ENCODE measurements at regions not wholly inside any gene's neighbourhood (a gene's known extent, or its start where the extent isn't known, plus 50 kb on each side); places are given as distances from the start of the nearest gene placed in this dataset.

GRCh38 chr1:166627558-166627957, 211.7 kb upstream of the POGK start:
- Histone ChIP-seq H3K9me2 (replicated peaks; ENCODE audit: insufficient read depth, low read length) (no peaks in the 10 kb centered on the region), H3K9me3 (replicated peaks; ENCODE audit: insufficient read depth, low read length) (no peaks in the 10 kb centered on the region), H3K27me3 (replicated peaks; ENCODE audit: insufficient read depth, low read length) (no peaks in the 10 kb centered on the region), H3K4me2 (ENCODE audit: low read depth, low read length) (no peak overlapping the region), H3K27ac (ENCODE audit: low read length) (no peak overlapping the region), H3K9ac (ENCODE audit: low read length) (no peak overlapping the region), H3K4me1 (ENCODE audit: low read length) (no peaks in the 10 kb centered on the region), H3K4me3 (ENCODE audit: low read length) (no peak overlapping the region), H3K79me2 (ENCODE audit: low read length) (no peaks in the 10 kb centered on the region), H4K20me1 (ENCODE audit: insufficient read depth, low read length) (no peaks in the 10 kb centered on the region), H3F3A (ENCODE audit: insufficient read depth, low read length) (no peaks in the 10 kb centered on the region), H2AFZ (ENCODE audit: low read length) (no peak overlapping the region), H3K36me3 (replicated peaks; ENCODE audit: insufficient read depth, low read length) (no peaks in the 10 kb centered on the region)
- no peak for DNase-seq
- TF ChIP-seq, protein P1, sequence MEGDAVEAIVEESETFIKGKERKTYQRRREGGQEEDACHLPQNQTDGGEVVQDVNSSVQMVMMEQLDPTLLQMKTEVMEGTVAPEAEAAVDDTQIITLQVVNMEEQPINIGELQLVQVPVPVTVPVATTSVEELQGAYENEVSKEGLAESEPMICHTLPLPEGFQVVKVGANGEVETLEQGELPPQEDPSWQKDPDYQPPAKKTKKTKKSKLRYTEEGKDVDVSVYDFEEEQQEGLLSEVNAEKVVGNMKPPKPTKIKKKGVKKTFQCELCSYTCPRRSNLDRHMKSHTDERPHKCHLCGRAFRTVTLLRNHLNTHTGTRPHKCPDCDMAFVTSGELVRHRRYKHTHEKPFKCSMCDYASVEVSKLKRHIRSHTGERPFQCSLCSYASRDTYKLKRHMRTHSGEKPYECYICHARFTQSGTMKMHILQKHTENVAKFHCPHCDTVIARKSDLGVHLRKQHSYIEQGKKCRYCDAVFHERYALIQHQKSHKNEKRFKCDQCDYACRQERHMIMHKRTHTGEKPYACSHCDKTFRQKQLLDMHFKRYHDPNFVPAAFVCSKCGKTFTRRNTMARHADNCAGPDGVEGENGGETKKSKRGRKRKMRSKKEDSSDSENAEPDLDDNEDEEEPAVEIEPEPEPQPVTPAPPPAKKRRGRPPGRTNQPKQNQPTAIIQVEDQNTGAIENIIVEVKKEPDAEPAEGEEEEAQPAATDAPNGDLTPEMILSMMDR (IDR thresholded peaks at IDR 0.05; ENCODE audit: low read length), result no peak
- TF ChIP-seq EZH2 (optimal IDR thresholded peaks at IDR 0.05; ENCODE audit: low read depth, low read length) (no peak), EZH2phosphoT487 (IDR thresholded peaks at IDR 0.05; ENCODE audit: low read length) (no peak)

- Histone ChIP-seq H3F3A (ENCODE audit: insufficient read depth, low read length) (no peaks in the 10 kb centered on the region), H3K36me3 (replicated peaks; ENCODE audit: insufficient read depth, low read length) (no peaks in the 10 kb centered on the region), H3K4me3 (ENCODE audit: low read length) (no peak overlapping the region), H3K4me1 (ENCODE audit: low read length) (no peaks in the 10 kb centered on the region), H3K9me2 (replicated peaks; ENCODE audit: insufficient read depth, low read length) (no peaks in the 10 kb centered on the region), H2AFZ (ENCODE audit: low read length) (no peak overlapping the region), H4K20me1 (ENCODE audit: insufficient read depth, low read length) (no peaks in the 10 kb centered on the region), H3K4me2 (ENCODE audit: low read depth, low read length) (no peak overlapping the region), H3K27ac (ENCODE audit: low read length) (no peak overlapping the region), H3K9ac (ENCODE audit: low read length) (no peak overlapping the region), H3K9me3 (replicated peaks; ENCODE audit: insufficient read depth, low read length) (no peaks in the 10 kb centered on the region), H3K79me2 (ENCODE audit: low read length) (no peaks in the 10 kb centered on the region), H3K27me3 (replicated peaks; ENCODE audit: insufficient read depth, low read length) (no peaks in the 10 kb centered on the region)
- TF ChIP-seq EZH2 (optimal IDR thresholded peaks at IDR 0.05; ENCODE audit: low read depth, low read length) (no peak), EZH2phosphoT487 (IDR thresholded peaks at IDR 0.05; ENCODE audit: low read length) (no peak)
- TF ChIP-seq, protein P1 (IDR thresholded peaks at IDR 0.05; ENCODE audit: low read length), result no peak
- no peak for DNase-seq
Measured at GRCh38 chr1:166628259-166628658, 211.0 kb upstream of the POGK start.

DNA sequence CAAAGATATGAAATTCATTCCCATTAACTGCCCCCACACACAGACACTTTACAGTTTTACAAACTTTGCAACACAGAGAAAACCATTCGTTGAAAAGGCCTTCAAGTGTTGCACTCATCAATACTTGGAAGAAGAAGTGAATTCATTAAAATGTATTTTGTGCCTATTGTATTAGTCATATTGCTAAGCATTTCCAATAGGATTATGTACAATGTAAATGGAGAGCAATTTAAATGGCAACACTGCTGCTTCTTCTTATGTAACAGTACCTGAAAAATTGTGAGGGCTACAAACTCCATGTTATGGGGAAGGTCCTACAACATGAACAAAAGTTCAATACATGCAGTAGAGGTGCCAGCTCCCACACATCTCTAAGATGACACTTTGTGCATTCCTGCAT, 209.3 kb upstream of the POGK start:
- H3F3A ChIP-seq (ENCODE audit: insufficient read depth, low read length), result no peaks in the 10 kb centered on the region

More for the DNA sequence above, 209.3 kb upstream of the POGK start:
- no peak overlapping the region for H3K4me2 ChIP-seq (ENCODE audit: low read depth, low read length)
- H3K9me3 ChIP-seq (replicated peaks; ENCODE audit: insufficient read depth, low read length), result no peaks in the 10 kb centered on the region
- no peak overlapping the region for H3K27ac ChIP-seq (ENCODE audit: low read length)
- H2AFZ ChIP-seq (ENCODE audit: low read length), result no peak overlapping the region
- H3K9ac ChIP-seq (ENCODE audit: low read length), result no peak overlapping the region
- H3K36me3 ChIP-seq (replicated peaks; ENCODE audit: insufficient read depth, low read length), result no peaks in the 10 kb centered on the region
- TF ChIP-seq EZH2 (optimal IDR thresholded peaks at IDR 0.05; ENCODE audit: low read depth, low read length) (no peak), EZH2phosphoT487 (IDR thresholded peaks at IDR 0.05; ENCODE audit: low read length) (no peak)
- TF ChIP-seq, protein P1 (IDR thresholded peaks at IDR 0.05; ENCODE audit: low read length), result no peak
- DNase-seq, result no peak
- H3K27me3 ChIP-seq (replicated peaks; ENCODE audit: insufficient read depth, low read length), result no peaks in the 10 kb centered on the region
- H3K4me1 ChIP-seq (ENCODE audit: low read length), result no peaks in the 10 kb centered on the region
- H3K79me2 ChIP-seq (ENCODE audit: low read length), result no peaks in the 10 kb centered on the region
- H3K9me2 ChIP-seq (replicated peaks; ENCODE audit: insufficient read depth, low read length), result no peaks in the 10 kb centered on the region
- H3K4me3 ChIP-seq (ENCODE audit: low read length), result no peak overlapping the region
- H4K20me1 ChIP-seq (ENCODE audit: insufficient read depth, low read length), result no peaks in the 10 kb centered on the region

Data from MM.1S (cell line).